SK-N-SH (cell line): ENCODE measurements at regions not wholly inside any gene's neighbourhood (a gene's known extent, or its start where the extent isn't known, plus 50 kb on each side); places are given as distances from the start of the nearest gene placed in this dataset.

Experiments
- CHD2 ChIP-seq: fragments of 150-350 bp; IDR thresholded peaks from 2 replicates; pipeline ENCODE4 v1.6.1; 2018; ENCODE audit warnings: low read length; ENCODE audit not compliant: partially characterized antibody
- EP300 ChIP-seq, 2 experiments: IDR thresholded peaks; 2 replicates each; pipeline versions ENCODE4 v1.4.0 to v1.6.1; 2012; ENCODE audit warnings: borderline replicate concordance in 1 of 2, low read depth in 1 of 2, low read length in 1 of 2
- FOXM1 ChIP-seq: IDR thresholded peaks from 2 replicates; pipeline ENCODE4 v1.4.0; 2012; ENCODE audit warnings: low read depth, mild to moderate bottlenecking
- NFIC ChIP-seq: IDR thresholded peaks from 2 replicates; pipeline ENCODE4 v1.4.0; 2012; ENCODE audit warnings: borderline replicate concordance
- POLR2AphosphoS5 ChIP-seq: IDR thresholded peaks from 2 replicates; pipeline ENCODE4 v1.6.1; 2012; ENCODE audit warnings: low read depth, low read length
- RAD21 ChIP-seq: IDR thresholded peaks from 2 replicates; pipeline ENCODE4 v1.6.1; 2012; ENCODE audit warnings: mild to moderate bottlenecking, low read length
- RCOR1 ChIP-seq: fragments of 150-350 bp; IDR thresholded peaks from 2 replicates; pipeline ENCODE4 v1.6.1; 2017; ENCODE audit warnings: antibody characterized with exemption, low read length
- TCF12 ChIP-seq: IDR thresholded peaks from 2 replicates; pipeline ENCODE4 v1.4.0; 2012
- USF2 ChIP-seq: fragments of 150-350 bp; IDR thresholded peaks from 2 replicates; pipeline ENCODE4 v1.6.1; 2017; ENCODE audit warnings: antibody characterized with exemption, low read length, low read depth, borderline replicate concordance
- YY1 ChIP-seq: IDR thresholded peaks from 2 replicates; pipeline ENCODE4 v1.4.0; 2012; ENCODE audit warnings: low read depth, mild to moderate bottlenecking
- TF ChIP-seq, protein P1 (sequence below): fragments of 200-600 bp; sonication (generic); IDR thresholded peaks from 2 replicates; pipeline ENCODE4 v1.6.1; 2017; ENCODE audit warnings: antibody characterized with exemption, mild to moderate bottlenecking, moderate library complexity

- TF ChIP-seq FOXM1, result no peak
- TF ChIP-seq, protein P1, sequence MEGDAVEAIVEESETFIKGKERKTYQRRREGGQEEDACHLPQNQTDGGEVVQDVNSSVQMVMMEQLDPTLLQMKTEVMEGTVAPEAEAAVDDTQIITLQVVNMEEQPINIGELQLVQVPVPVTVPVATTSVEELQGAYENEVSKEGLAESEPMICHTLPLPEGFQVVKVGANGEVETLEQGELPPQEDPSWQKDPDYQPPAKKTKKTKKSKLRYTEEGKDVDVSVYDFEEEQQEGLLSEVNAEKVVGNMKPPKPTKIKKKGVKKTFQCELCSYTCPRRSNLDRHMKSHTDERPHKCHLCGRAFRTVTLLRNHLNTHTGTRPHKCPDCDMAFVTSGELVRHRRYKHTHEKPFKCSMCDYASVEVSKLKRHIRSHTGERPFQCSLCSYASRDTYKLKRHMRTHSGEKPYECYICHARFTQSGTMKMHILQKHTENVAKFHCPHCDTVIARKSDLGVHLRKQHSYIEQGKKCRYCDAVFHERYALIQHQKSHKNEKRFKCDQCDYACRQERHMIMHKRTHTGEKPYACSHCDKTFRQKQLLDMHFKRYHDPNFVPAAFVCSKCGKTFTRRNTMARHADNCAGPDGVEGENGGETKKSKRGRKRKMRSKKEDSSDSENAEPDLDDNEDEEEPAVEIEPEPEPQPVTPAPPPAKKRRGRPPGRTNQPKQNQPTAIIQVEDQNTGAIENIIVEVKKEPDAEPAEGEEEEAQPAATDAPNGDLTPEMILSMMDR, result no peak
- TF ChIP-seq EP300 (IDR thresholded peaks at IDR 0.05; ENCODE audit: borderline replicate concordance in 1 of 2, low read depth in 1 of 2, low read length in 1 of 2), result no peak
- no peak for TF ChIP-seq POLR2AphosphoS5
- TF ChIP-seq RAD21, result no peak
- no peak for TF ChIP-seq RCOR1
- TF ChIP-seq TCF12, result no peak
- TF ChIP-seq YY1, result no peak
- TF ChIP-seq NFIC, result no peak
- no peak for TF ChIP-seq CHD2
- no peak for TF ChIP-seq USF2
Measured at GRCh38 chr2:115946341-115946740, 1503.9 kb downstream of the DPP10 start.
